ENCODE measurements at regions not wholly inside any gene's neighbourhood (a gene's known extent, or its start where the extent isn't known, plus 50 kb on each side); places are given as distances from the start of the nearest gene placed in this dataset.
"Not testable (repeated sequence)": the region's sequence is repeated elsewhere in the genome, so short reads cannot be mapped to it uniquely, and the experiment has no call there.

GRCh38 chr9:28925157-28925556 lies 1351.9 kb upstream of the C9orf72 start:
- DNase-seq (ENCODE audit: low spot score), result no peak

- no peak for DNase-seq (ENCODE audit: low spot score)
Observed at GRCh38 chr9:28926306-28926705, 1353.0 kb upstream of the C9orf72 start.

GRCh38 chr9:28927691-28928090 lies 1354.4 kb upstream of the C9orf72 start:
- DNase-seq (ENCODE audit: low spot score), result no peak

- no peak for DNase-seq (ENCODE audit: low spot score)
Observed at GRCh38 chr9:28929433-28929832, 1356.2 kb upstream of the C9orf72 start.

GRCh38 chr9:28930766-28931165 lies 1357.5 kb upstream of the C9orf72 start:
- DNase-seq (ENCODE audit: low spot score), result no peak

- no peak for DNase-seq (ENCODE audit: low spot score)
Observed at GRCh38 chr9:28934111-28934510, 1360.8 kb upstream of the C9orf72 start.

GRCh38 chr9:28938981-28939380 lies 1365.7 kb upstream of the C9orf72 start:
- DNase-seq (ENCODE audit: low spot score), result no peak

GRCh38 chr9:28941856-28942255 lies 1368.6 kb upstream of the C9orf72 start:
- no peak for DNase-seq (ENCODE audit: low spot score)

GRCh38 chr9:28942941-28943340 lies 1369.7 kb upstream of the C9orf72 start:
- no peak for DNase-seq (ENCODE audit: low spot score)

GRCh38 chr9:28946648-28947047 lies 1373.4 kb upstream of the C9orf72 start:
- DNase-seq (ENCODE audit: low spot score), result no peak

GRCh38 chr9:28951945-28952344 lies 1378.7 kb upstream of the C9orf72 start:
- DNase-seq (ENCODE audit: low spot score), result no peak

- DNase-seq (ENCODE audit: low spot score), result no peak
Observed at GRCh38 chr9:28956116-28956880, 1383.0 kb upstream of the C9orf72 start.

- no peak for DNase-seq (ENCODE audit: low spot score)
Observed at GRCh38 chr9:28960602-28961001, 1387.3 kb upstream of the C9orf72 start.

- no peak for DNase-seq (ENCODE audit: low spot score)
Observed at GRCh38 chr9:28961623-28962022, 1388.3 kb upstream of the C9orf72 start.

GRCh38 chr9:28967226-28967625 lies 1393.9 kb upstream of the C9orf72 start:
- no peak for DNase-seq (ENCODE audit: low spot score)

GRCh38 chr9:28970241-28970654 lies 1397.0 kb upstream of the C9orf72 start:
- no peak for DNase-seq (ENCODE audit: low spot score)

GRCh38 chr9:28971881-28972280 lies 1398.6 kb upstream of the C9orf72 start:
- no peak for DNase-seq (ENCODE audit: low spot score)

- DNase-seq (ENCODE audit: low spot score), result no peak
Observed at GRCh38 chr9:28976250-28976649, 1403.0 kb upstream of the C9orf72 start.

- DNase-seq (ENCODE audit: low spot score), result no peak
Observed at GRCh38 chr9:28976684-28977083, 1403.4 kb upstream of the C9orf72 start.

- no peak for DNase-seq (ENCODE audit: low spot score)
Observed at GRCh38 chr9:28981129-28981528, 1407.8 kb upstream of the C9orf72 start.

- DNase-seq (ENCODE audit: low spot score), result no peak
Observed at GRCh38 chr9:28981711-28982110, 1408.4 kb upstream of the C9orf72 start.

- no peak for DNase-seq (ENCODE audit: low spot score)
Observed at GRCh38 chr9:28984016-28984415, 1410.7 kb upstream of the C9orf72 start.

GRCh38 chr9:28990009-28990408 lies 1416.7 kb upstream of the C9orf72 start:
- not testable (repeated sequence) for DNase-seq (ENCODE audit: low spot score)

GRCh38 chr9:28999057-28999456 lies 1425.8 kb upstream of the C9orf72 start:
- no peak for DNase-seq (ENCODE audit: low spot score)
